ENCODE measurements at regions not wholly inside any gene's neighbourhood (a gene's known extent, or its start where the extent isn't known, plus 50 kb on each side); places are given as distances from the start of the nearest gene placed in this dataset.

DNA sequence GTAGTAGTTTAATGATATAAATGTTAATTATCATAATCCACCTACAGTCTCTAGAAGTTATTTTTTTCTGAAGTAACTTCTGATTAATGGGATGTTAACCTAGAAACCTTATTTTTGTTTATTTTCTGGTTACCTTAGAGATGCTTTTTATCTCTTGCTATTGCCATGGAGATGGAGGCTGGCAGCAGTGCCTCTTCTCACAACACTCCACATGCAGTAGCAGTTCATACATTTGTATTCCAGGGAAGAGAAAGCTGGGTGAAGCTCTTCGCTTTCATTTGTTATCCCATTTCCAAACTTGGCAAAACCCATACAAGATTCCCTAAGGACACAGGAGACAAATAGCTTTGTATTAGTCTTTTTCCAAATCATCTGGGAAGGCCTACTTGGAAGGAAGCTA, 1794.1 kb upstream of the LRRTM1 start:
- intact Hi-C loops (cut with micrococcal nuclease; ENCODE audit: unreplicated experiment): no loop called here
- Histone ChIP-seq H3K4me3 (ENCODE audit: low read depth, low read length, poor library complexity, severe bottlenecking) (no peak overlapping the region), H3K9me3 (ENCODE audit: low read depth, low read length, poor library complexity, severe bottlenecking) (peaks cover 17% of the 10 kb centered on the region), H3K4me1 (ENCODE audit: insufficient read depth, low read length, poor library complexity, severe bottlenecking) (no peaks in the 10 kb centered on the region), H3K27me3 (replicated peaks; ENCODE audit: insufficient read depth, low read depth, low read length, poor library complexity) (no peaks in the 10 kb centered on the region), H3K36me3 (ENCODE audit: insufficient read depth, low read length, poor library complexity, severe bottlenecking) (no peaks in the 10 kb centered on the region), H3K27ac (ENCODE audit: low read depth, low read length, poor library complexity, severe bottlenecking) (no peak overlapping the region)
- ChIA-PET POLR2A (ENCODE audit: low non-redundant PET) (no interaction called here), CTCF (no interaction called here)
- TF ChIP-seq EZH2 (IDR thresholded peaks at IDR 0.05; ENCODE audit: borderline replicate concordance, low read depth, low read length, poor library complexity, severe bottlenecking): no peak
- TF ChIP-seq, protein P1, sequence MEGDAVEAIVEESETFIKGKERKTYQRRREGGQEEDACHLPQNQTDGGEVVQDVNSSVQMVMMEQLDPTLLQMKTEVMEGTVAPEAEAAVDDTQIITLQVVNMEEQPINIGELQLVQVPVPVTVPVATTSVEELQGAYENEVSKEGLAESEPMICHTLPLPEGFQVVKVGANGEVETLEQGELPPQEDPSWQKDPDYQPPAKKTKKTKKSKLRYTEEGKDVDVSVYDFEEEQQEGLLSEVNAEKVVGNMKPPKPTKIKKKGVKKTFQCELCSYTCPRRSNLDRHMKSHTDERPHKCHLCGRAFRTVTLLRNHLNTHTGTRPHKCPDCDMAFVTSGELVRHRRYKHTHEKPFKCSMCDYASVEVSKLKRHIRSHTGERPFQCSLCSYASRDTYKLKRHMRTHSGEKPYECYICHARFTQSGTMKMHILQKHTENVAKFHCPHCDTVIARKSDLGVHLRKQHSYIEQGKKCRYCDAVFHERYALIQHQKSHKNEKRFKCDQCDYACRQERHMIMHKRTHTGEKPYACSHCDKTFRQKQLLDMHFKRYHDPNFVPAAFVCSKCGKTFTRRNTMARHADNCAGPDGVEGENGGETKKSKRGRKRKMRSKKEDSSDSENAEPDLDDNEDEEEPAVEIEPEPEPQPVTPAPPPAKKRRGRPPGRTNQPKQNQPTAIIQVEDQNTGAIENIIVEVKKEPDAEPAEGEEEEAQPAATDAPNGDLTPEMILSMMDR (conservative IDR thresholded peaks at IDR 0.05; ENCODE audit: low read depth, low read length): no peak
- no peak for DNase-seq (ENCODE audit: low spot score)
- BruUV-seq (replicated peaks): no TSS peak

DNA sequence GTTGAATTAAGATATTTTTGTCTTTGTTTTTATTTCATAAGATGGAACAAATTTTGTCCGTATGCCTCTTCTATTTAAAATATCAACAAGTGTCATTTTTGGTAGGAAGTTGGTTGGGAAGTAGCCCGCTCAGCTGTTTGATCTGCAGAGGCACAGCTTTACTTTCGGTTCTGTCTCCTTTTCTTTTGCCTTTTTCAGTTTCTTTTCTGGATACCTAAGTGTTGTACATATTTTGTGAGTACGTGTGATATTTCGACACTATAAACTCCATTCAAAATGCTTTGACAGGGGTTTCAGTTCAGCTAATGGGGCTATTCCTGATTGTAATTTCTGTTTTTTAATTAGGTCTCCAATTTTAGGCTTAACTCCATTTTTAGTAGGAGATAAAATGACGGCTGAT, 1785.0 kb upstream of the LRRTM1 start:
- Histone ChIP-seq H3K27me3 (replicated peaks; ENCODE audit: insufficient read depth, low read depth, low read length, poor library complexity) (no peaks in the 10 kb centered on the region), H3K27ac (ENCODE audit: low read depth, low read length, poor library complexity, severe bottlenecking) (no peak overlapping the region), H3K4me3 (ENCODE audit: low read depth, low read length, poor library complexity, severe bottlenecking) (no peak overlapping the region), H3K4me1 (ENCODE audit: insufficient read depth, low read length, poor library complexity, severe bottlenecking) (no peaks in the 10 kb centered on the region), H3K9me3 (ENCODE audit: low read depth, low read length, poor library complexity, severe bottlenecking) (peaks cover 27% of the 10 kb centered on the region), H3K36me3 (ENCODE audit: insufficient read depth, low read length, poor library complexity, severe bottlenecking) (no peaks in the 10 kb centered on the region)
- CTCF ChIA-PET: no interaction called here
- no peak for TF ChIP-seq EZH2 (IDR thresholded peaks at IDR 0.05; ENCODE audit: borderline replicate concordance, low read depth, low read length, poor library complexity, severe bottlenecking)
- TF ChIP-seq, protein P1 (conservative IDR thresholded peaks at IDR 0.05; ENCODE audit: low read depth, low read length): no peak
- POLR2A ChIA-PET (ENCODE audit: low non-redundant PET): no interaction called here
- DNase-seq (ENCODE audit: low spot score): no peak
- intact Hi-C loops (cut with micrococcal nuclease; ENCODE audit: unreplicated experiment): no loop called here
- BruUV-seq (replicated peaks): no TSS peak

DNA sequence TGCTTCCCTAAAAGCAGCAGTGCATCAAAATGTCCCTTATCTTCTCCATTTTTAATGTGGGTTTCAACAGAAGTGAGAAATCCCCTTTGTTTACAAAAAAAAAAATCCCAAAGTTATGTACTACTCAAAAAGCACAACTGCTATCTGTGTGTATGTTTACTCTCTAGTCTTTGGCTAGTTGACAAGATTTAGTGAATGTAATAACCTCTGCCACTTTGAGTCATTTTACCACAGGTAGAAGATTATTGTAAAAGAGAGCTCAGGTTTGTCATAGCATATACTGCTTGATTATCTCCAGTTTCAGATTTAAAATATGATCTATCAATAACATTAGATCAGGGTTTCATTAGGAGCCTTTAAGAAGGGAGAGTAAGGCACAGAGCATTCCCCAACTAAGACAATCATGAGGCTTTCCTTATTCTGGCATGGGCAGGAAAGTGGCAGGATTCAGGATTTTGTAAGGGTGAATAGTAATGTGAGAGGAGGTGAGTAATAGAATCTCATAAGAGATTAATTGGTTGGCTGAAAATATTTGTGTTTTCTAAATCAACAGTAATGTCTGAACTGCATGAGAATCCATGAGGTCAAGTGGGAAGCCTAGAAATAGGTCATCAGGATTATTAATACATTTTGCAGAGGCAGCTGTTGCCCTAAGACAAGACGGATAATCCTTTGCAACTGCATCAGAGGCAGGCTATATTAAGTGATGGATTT, 1780.3 kb upstream of the LRRTM1 start:
- CTCF ChIA-PET: no interaction called here
- intact Hi-C loops (cut with micrococcal nuclease; ENCODE audit: unreplicated experiment): no loop called here
- no peak for DNase-seq (ENCODE audit: low spot score)
- Histone ChIP-seq H3K4me1 (ENCODE audit: insufficient read depth, low read length, poor library complexity, severe bottlenecking) (no peaks in the 10 kb centered on the region), H3K27ac (ENCODE audit: low read depth, low read length, poor library complexity, severe bottlenecking) (no peak overlapping the region), H3K9me3 (ENCODE audit: low read depth, low read length, poor library complexity, severe bottlenecking) (peaks cover 24% of the 10 kb centered on the region), H3K4me3 (ENCODE audit: low read depth, low read length, poor library complexity, severe bottlenecking) (no peak overlapping the region), H3K36me3 (ENCODE audit: insufficient read depth, low read length, poor library complexity, severe bottlenecking) (no peaks in the 10 kb centered on the region), H3K27me3 (replicated peaks; ENCODE audit: insufficient read depth, low read depth, low read length, poor library complexity) (no peaks in the 10 kb centered on the region)
- TF ChIP-seq, protein P1 (conservative IDR thresholded peaks at IDR 0.05; ENCODE audit: low read depth, low read length): no peak
- no peak for TF ChIP-seq EZH2 (IDR thresholded peaks at IDR 0.05; ENCODE audit: borderline replicate concordance, low read depth, low read length, poor library complexity, severe bottlenecking)
- POLR2A ChIA-PET (ENCODE audit: low non-redundant PET): no interaction called here
- BruUV-seq (replicated peaks): no TSS peak

All from A673 (cell line).